ENCODE measurements at regions not wholly inside any gene's neighbourhood (a gene's known extent, or its start where the extent isn't known, plus 50 kb on each side); places are given as distances from the start of the nearest gene placed in this dataset.

DNA sequence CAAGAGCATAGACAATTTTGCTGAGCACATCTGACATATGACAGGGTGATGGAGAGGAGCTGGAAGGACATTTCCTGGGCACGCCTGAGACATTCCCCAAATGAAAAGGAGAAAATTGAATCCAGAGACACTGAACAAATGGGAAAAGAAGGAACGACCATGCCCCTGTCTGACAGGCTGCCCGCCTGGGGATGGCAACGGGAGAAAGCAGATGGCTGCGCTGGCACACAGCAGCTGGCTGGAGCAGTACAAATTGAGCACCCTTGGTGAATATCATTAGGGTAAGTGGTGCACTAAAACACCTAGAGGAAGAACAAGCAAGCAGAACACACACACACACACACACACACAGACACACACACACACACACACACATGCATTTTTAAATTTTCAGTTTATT is 174.3 kb upstream of the DUSP10 start:
- peaks cover 5% of the 10 kb centered on the region for H3K4me1 Mint-ChIP-seq (ENCODE audit: low read depth, unreplicated experiment)
- H3K9me3 Mint-ChIP-seq (ENCODE audit: unreplicated experiment), result no peaks in the 10 kb centered on the region
- DNase-seq, result no peak
- no peak overlapping the region for H3K27ac Mint-ChIP-seq (ENCODE audit: unreplicated experiment)
- no peaks in the 10 kb centered on the region for H3K36me3 Mint-ChIP-seq (ENCODE audit: unreplicated experiment)
- TF ChIP-seq, protein P1, sequence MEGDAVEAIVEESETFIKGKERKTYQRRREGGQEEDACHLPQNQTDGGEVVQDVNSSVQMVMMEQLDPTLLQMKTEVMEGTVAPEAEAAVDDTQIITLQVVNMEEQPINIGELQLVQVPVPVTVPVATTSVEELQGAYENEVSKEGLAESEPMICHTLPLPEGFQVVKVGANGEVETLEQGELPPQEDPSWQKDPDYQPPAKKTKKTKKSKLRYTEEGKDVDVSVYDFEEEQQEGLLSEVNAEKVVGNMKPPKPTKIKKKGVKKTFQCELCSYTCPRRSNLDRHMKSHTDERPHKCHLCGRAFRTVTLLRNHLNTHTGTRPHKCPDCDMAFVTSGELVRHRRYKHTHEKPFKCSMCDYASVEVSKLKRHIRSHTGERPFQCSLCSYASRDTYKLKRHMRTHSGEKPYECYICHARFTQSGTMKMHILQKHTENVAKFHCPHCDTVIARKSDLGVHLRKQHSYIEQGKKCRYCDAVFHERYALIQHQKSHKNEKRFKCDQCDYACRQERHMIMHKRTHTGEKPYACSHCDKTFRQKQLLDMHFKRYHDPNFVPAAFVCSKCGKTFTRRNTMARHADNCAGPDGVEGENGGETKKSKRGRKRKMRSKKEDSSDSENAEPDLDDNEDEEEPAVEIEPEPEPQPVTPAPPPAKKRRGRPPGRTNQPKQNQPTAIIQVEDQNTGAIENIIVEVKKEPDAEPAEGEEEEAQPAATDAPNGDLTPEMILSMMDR (IDR thresholded peaks at IDR 0.05; ENCODE audit: partially characterized antibody, unreplicated experiment), result no peak
- H3K27me3 Mint-ChIP-seq (ENCODE audit: unreplicated experiment), result no peaks in the 10 kb centered on the region
- H3K4me3 Mint-ChIP-seq (ENCODE audit: unreplicated experiment), result no peak overlapping the region

DNA sequence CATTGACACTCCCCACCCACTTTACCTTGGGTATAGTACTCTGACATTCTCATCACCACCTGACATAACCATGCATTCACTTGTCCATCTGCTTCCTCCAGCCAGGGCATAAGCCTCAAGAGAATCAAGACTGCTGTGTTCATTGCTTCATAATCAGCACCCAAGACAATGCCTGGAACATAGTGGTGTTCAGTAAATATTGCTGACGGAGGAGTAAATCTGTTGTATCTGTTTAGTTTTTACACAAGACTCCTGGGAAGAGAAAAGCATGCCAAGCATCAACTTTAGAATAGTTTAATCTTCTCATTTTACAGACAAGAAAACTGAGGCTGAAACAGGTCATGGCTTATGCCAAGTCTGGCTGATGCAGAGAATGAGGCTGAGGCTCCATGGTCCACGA is 173.9 kb upstream of the DUSP10 start:
- Mint-ChIP-seq H3K4me3 (ENCODE audit: unreplicated experiment) (no peak overlapping the region), H3K27me3 (ENCODE audit: unreplicated experiment) (no peaks in the 10 kb centered on the region), H3K4me1 (ENCODE audit: low read depth, unreplicated experiment) (peaks cover 5% of the 10 kb centered on the region), H3K9me3 (ENCODE audit: unreplicated experiment) (no peaks in the 10 kb centered on the region), H3K36me3 (ENCODE audit: unreplicated experiment) (no peaks in the 10 kb centered on the region), H3K27ac (ENCODE audit: unreplicated experiment) (no peak overlapping the region)
- TF ChIP-seq, protein P1 (IDR thresholded peaks at IDR 0.05; ENCODE audit: partially characterized antibody, unreplicated experiment), result no peak
- no peak for DNase-seq

DNA sequence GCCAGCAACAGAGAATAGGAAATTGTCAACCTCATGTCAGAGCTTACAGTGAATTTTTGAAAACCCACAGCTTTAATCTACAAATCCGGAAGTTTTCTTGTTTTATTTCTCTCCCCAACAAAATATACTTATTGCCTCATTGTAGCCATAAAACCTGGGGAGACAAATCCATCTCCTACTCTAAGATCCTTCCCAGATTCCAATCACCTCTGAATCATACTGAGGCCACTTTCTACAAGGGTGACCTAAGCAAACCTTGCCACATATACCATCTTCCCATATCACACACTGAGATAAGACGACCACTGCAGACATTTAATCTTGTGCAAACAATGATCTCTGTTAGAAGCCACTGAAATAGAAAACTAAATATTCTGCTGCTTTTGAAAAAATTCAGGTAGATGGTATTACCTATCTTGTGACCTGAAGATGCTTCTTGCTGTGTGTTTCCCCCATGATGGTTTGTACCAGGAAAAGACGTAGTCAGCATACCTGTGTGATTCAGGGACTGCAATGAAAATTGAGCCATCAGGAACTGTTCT is 171.5 kb upstream of the DUSP10 start:
- Mint-ChIP-seq H3K27me3 (ENCODE audit: unreplicated experiment) (no peaks in the 10 kb centered on the region), H3K9me3 (ENCODE audit: unreplicated experiment) (no peaks in the 10 kb centered on the region), H3K27ac (ENCODE audit: unreplicated experiment) (no peak overlapping the region), H3K4me1 (ENCODE audit: low read depth, unreplicated experiment) (peaks cover 5% of the 10 kb centered on the region), H3K36me3 (ENCODE audit: unreplicated experiment) (no peaks in the 10 kb centered on the region), H3K4me3 (ENCODE audit: unreplicated experiment) (no peak overlapping the region)
- TF ChIP-seq, protein P1 (IDR thresholded peaks at IDR 0.05; ENCODE audit: partially characterized antibody, unreplicated experiment), result no peak
- DNase-seq, result no peak

DNA sequence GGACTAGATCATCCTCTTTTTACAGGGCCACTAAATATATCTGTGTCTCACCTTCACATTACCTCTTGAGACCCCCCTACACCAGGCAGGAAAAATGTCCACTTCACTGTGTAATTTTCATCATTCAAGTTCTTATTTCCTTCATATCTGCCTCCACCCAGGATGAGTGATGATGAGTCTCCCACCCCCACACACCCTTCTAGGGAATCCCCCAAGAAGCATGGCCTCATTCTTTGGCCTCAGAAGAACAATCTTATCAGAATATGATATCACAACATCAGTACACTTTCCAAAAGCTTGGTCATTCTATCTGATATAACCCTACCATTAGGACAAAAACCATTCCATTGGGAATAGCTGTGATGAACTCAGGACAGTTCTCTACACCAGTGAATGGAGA is 170.3 kb upstream of the DUSP10 start:
- no peak overlapping the region for H3K4me3 Mint-ChIP-seq (ENCODE audit: unreplicated experiment)
- DNase-seq, result no peak
- H3K36me3 Mint-ChIP-seq (ENCODE audit: unreplicated experiment), result no peaks in the 10 kb centered on the region
- TF ChIP-seq, protein P1 (IDR thresholded peaks at IDR 0.05; ENCODE audit: partially characterized antibody, unreplicated experiment), result no peak
- H3K27ac Mint-ChIP-seq (ENCODE audit: unreplicated experiment), result no peak overlapping the region
- no peaks in the 10 kb centered on the region for H3K9me3 Mint-ChIP-seq (ENCODE audit: unreplicated experiment)
- no peaks in the 10 kb centered on the region for H3K27me3 Mint-ChIP-seq (ENCODE audit: unreplicated experiment)
- H3K4me1 Mint-ChIP-seq (ENCODE audit: low read depth, unreplicated experiment), result peaks cover 14% of the 10 kb centered on the region

DNA sequence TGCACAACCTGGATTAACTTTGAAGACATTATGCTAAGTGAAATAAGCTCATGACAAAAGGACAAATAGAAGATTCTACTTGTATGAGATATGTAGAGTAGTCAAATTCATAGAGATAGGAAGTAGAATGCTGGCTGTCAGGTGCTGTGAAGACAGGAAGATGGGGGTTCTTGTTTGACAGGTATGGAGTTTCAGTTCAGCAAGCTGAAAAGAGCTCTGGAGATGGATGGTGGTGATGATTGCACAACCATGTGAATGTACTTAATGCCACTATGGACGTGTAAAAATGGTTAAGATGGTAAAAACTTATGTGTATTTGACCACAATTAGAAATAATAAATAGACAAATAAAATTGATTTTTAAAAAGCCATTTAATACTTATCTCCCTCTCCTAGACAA is 169.8 kb upstream of the DUSP10 start:
- Mint-ChIP-seq H3K36me3 (ENCODE audit: unreplicated experiment) (no peaks in the 10 kb centered on the region), H3K4me1 (ENCODE audit: low read depth, unreplicated experiment) (peaks cover 17% of the 10 kb centered on the region), H3K27ac (ENCODE audit: unreplicated experiment) (no peak overlapping the region), H3K9me3 (ENCODE audit: unreplicated experiment) (no peaks in the 10 kb centered on the region), H3K27me3 (ENCODE audit: unreplicated experiment) (no peaks in the 10 kb centered on the region), H3K4me3 (ENCODE audit: unreplicated experiment) (no peak overlapping the region)
- TF ChIP-seq, protein P1 (IDR thresholded peaks at IDR 0.05; ENCODE audit: partially characterized antibody, unreplicated experiment), result no peak
- DNase-seq, result no peak
